ENCODE measurements at regions not wholly inside any gene's neighbourhood (a gene's known extent, or its start where the extent isn't known, plus 50 kb on each side); places are given as distances from the start of the nearest gene placed in this dataset.
A peak's percentile ranks its signal among the peaks of the same experiment; 100 is the strongest.

- no peak for TF ChIP-seq CTCF (IDR thresholded peaks at IDR 0.05; ENCODE audit: unreplicated experiment)
- no peaks in the 10 kb centered on the region for H3K9me3 Mint-ChIP-seq (ENCODE audit: low read depth)
- no peaks in the 10 kb centered on the region for H3K36me3 Mint-ChIP-seq (ENCODE audit: insufficient read depth)
- H3K4me1 Mint-ChIP-seq (ENCODE audit: low read depth) = no peaks in the 10 kb centered on the region
- H3K4me3 Mint-ChIP-seq (ENCODE audit: low read depth) = no peak overlapping the region
- no peak overlapping the region for H3K27ac Mint-ChIP-seq
- no peaks in the 10 kb centered on the region for H3K27me3 Mint-ChIP-seq
- DNase-seq (ENCODE audit: low spot score, unreplicated experiment) = no peak
Measured at GRCh38 chr2:35462226-35462998, 893.2 kb upstream of the CRIM1 start.

DNA sequence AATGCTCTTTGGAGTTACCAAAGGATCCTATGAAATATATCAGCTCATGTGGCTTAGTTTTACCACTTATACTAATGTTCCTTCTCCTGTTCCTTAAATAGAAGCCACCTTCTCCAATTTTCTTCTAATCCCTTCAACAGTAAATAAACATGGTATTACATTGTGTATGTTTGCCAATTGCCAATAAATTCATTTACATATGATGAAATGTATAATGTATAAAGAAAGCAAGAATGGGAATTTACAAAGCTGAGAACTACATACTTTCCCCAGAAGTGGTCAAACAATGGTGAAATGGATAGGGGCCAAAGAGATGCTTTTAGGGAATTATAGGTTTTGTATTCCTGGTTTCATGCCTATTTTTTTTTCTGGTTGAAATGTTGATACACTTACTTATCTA, 894.2 kb upstream of the CRIM1 start:
- no peak for DNase-seq (ENCODE audit: low spot score, unreplicated experiment)
- H3K9me3 Mint-ChIP-seq (ENCODE audit: low read depth) = no peaks in the 10 kb centered on the region
- H3K4me1 Mint-ChIP-seq (ENCODE audit: low read depth) = no peaks in the 10 kb centered on the region
- no peak overlapping the region for H3K27ac Mint-ChIP-seq
- H3K4me3 Mint-ChIP-seq (ENCODE audit: low read depth) = no peak overlapping the region
- TF ChIP-seq CTCF (IDR thresholded peaks at IDR 0.05; ENCODE audit: unreplicated experiment) = no peak
- no peaks in the 10 kb centered on the region for H3K36me3 Mint-ChIP-seq (ENCODE audit: insufficient read depth)
- no peaks in the 10 kb centered on the region for H3K27me3 Mint-ChIP-seq

DNA sequence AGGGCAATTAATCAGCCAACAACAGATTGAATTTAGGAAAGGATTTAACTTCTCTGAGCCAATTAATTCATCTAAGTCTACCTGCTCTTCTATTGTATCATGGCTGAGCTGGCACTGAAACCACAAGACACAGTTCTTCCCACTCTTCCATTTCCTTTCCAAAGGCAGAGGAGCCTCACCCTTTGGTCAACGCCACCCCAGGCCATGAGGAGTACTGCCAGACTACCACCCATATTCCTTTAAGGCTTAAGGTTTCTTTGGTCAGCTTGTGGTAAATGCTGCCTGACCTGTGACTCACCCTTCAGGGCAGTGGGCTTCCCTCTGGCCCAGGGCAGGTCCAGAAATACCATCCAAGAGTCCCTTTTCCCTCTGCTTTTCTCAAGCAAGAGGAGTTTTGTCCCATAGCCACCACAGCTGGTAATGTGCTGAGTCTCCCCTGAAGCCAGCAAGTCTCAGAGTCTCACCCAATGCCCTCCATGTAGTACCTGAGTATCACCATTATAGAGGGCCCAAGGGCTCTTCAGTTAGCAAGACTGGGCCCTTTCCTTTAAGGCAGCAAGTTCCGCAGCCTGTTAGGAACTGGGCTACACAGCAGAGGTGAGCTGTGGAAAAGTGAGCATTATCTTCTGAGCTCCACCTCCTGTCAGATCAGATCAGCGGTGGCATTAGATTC, 900.5 kb upstream of the CRIM1 start:
- no peak for DNase-seq (ENCODE audit: low spot score, unreplicated experiment)
- Mint-ChIP-seq H3K4me3 (ENCODE audit: low read depth) (no peak overlapping the region), H3K27me3 (no peaks in the 10 kb centered on the region), H3K9me3 (ENCODE audit: low read depth) (no peaks in the 10 kb centered on the region), H3K36me3 (ENCODE audit: insufficient read depth) (no peaks in the 10 kb centered on the region), H3K4me1 (ENCODE audit: low read depth) (peaks cover 7% of the 10 kb centered on the region), H3K27ac (no peak overlapping the region)
- peak; percentile 31 for TF ChIP-seq CTCF (IDR thresholded peaks at IDR 0.05; ENCODE audit: unreplicated experiment)

GRCh38 chr2:35447821-35448220, 907.8 kb upstream of the CRIM1 start:
- no peaks in the 10 kb centered on the region for H3K27me3 Mint-ChIP-seq
- no peaks in the 10 kb centered on the region for H3K36me3 Mint-ChIP-seq (ENCODE audit: insufficient read depth)
- no peaks in the 10 kb centered on the region for H3K9me3 Mint-ChIP-seq (ENCODE audit: low read depth)
- no peak overlapping the region for H3K27ac Mint-ChIP-seq
- DNase-seq (ENCODE audit: low spot score, unreplicated experiment) = no peak
- H3K4me3 Mint-ChIP-seq (ENCODE audit: low read depth) = no peak overlapping the region
- peaks cover 16% of the 10 kb centered on the region for H3K4me1 Mint-ChIP-seq (ENCODE audit: low read depth)
- TF ChIP-seq CTCF (IDR thresholded peaks at IDR 0.05; ENCODE audit: unreplicated experiment) = no peak

- Mint-ChIP-seq H3K36me3 (ENCODE audit: insufficient read depth) (no peaks in the 10 kb centered on the region), H3K27ac (no peak overlapping the region), H3K9me3 (ENCODE audit: low read depth) (no peaks in the 10 kb centered on the region), H3K27me3 (no peaks in the 10 kb centered on the region), H3K4me3 (ENCODE audit: low read depth) (no peak overlapping the region), H3K4me1 (ENCODE audit: low read depth) (peaks cover 16% of the 10 kb centered on the region)
- DNase-seq (ENCODE audit: low spot score, unreplicated experiment) = no peak
- no peak for TF ChIP-seq CTCF (IDR thresholded peaks at IDR 0.05; ENCODE audit: unreplicated experiment)
Measured at GRCh38 chr2:35447215-35447614, 908.4 kb upstream of the CRIM1 start.
